HepG2 (cell line): ENCODE measurements at regions not wholly inside any gene's neighbourhood (a gene's known extent, or its start where the extent isn't known, plus 50 kb on each side); places are given as distances from the start of the nearest gene placed in this dataset.
A peak's percentile ranks its signal among the peaks of the same experiment; 100 is the strongest.

Source experiments
- AKNA ChIP-seq: sonication (generic); formaldehyde crosslinking; IDR thresholded peaks from 2 replicates; pipeline ENCODE4 v1.4.0; 2020; ENCODE audit warnings: missing genetic modification reagents, borderline replicate concordance
- ATF4 ChIP-seq, 2 experiments: fragments of 450-650 bp in 1 of 2; sonication (generic) in 1 of 2; formaldehyde crosslinking; IDR thresholded peaks; 2 replicates each; pipeline versions ENCODE4 v1.5.0 to v1.8.0; 2020 to 2022; ENCODE audit warnings: mild to moderate bottlenecking in 1 of 2, missing genetic modification reagents in 1 of 2
- ATF7 ChIP-seq, 2 experiments: fragments of 450-650 bp in 1 of 2; sonication (generic) in 1 of 2; formaldehyde crosslinking in 1 of 2; IDR thresholded peaks; 2 replicates each; pipeline versions ENCODE4 v1.4.0 to v1.6.1; 2016 to 2020; ENCODE audit warnings: antibody characterized with exemption in 1 of 2, mild to moderate bottlenecking in 1 of 2, missing genetic modification reagents in 1 of 2
- FOSL1 ChIP-seq: sonication (generic); formaldehyde crosslinking; IDR thresholded peaks from 2 replicates; pipeline ENCODE4 v1.9.0; 2021; ENCODE audit warnings: missing genetic modification reagents, borderline replicate concordance
- JUN ChIP-seq: sonication (generic); formaldehyde crosslinking; IDR thresholded peaks from 2 replicates; pipeline ENCODE4 v1.4.0; 2020; ENCODE audit warnings: mild to moderate bottlenecking, missing genetic modification reagents
- KAT8 ChIP-seq: IDR thresholded peaks from 2 replicates; pipeline ENCODE4 v1.6.1; 2016; ENCODE audit warnings: missing genetic modification reagents, missing compliant biosample characterization
- KDM4B ChIP-seq: sonication (generic); formaldehyde crosslinking; IDR thresholded peaks from 2 replicates; pipeline ENCODE4 v1.4.0; 2020; ENCODE audit warnings: missing genetic modification reagents
- MAX ChIP-seq: IDR thresholded peaks from 2 replicates; pipeline ENCODE4 v1.6.1; 2012; ENCODE audit warnings: inconsistent platforms
- MIXL1 ChIP-seq: IDR thresholded peaks from 2 replicates; pipeline ENCODE4 v1.6.1; 2016
- SALL1 ChIP-seq: sonication (generic); formaldehyde crosslinking; IDR thresholded peaks from 2 replicates; pipeline ENCODE4 v1.8.0; 2022; ENCODE audit warnings: mild to moderate bottlenecking, missing genetic modification reagents
- SALL2 ChIP-seq: sonication (generic); formaldehyde crosslinking; IDR thresholded peaks from 2 replicates; pipeline ENCODE4 v1.8.1; 2023; ENCODE audit warnings: mild to moderate bottlenecking, missing genetic modification reagents, inconsistent platforms
- SIN3B ChIP-seq: fragments of 150-350 bp; IDR thresholded peaks from 2 replicates; pipeline ENCODE4 v1.6.1; 2014; ENCODE audit warnings: low read length
- SOX5 ChIP-seq: IDR thresholded peaks from 2 replicates; pipeline ENCODE4 v1.6.1; 2016; ENCODE audit warnings: borderline replicate concordance
- TEAD2 ChIP-seq: sonication (generic); formaldehyde crosslinking; IDR thresholded peaks from 2 replicates; pipeline ENCODE4 v1.9.0; 2021; ENCODE audit warnings: missing genetic modification reagents
- XBP1 ChIP-seq: sonication (generic); formaldehyde crosslinking; IDR thresholded peaks from 2 replicates; pipeline ENCODE4 v1.5.0; 2020; ENCODE audit warnings: missing genetic modification reagents
- ZFX ChIP-seq: sonication (generic); formaldehyde crosslinking; IDR thresholded peaks from 2 replicates; pipeline ENCODE4 v1.4.0; 2020; ENCODE audit warnings: mild to moderate bottlenecking, low read depth, missing genetic modification reagents, moderate library complexity
- ZNF160 ChIP-seq: sonication (generic); formaldehyde crosslinking; IDR thresholded peaks from 2 replicates; pipeline ENCODE4 v1.8.0; 2022; ENCODE audit warnings: mild to moderate bottlenecking, inconsistent platforms, missing genetic modification reagents
- ZNF274 ChIP-seq: sonication (generic); formaldehyde crosslinking; IDR thresholded peaks from 2 replicates; pipeline ENCODE4 v1.5.1; 2020; ENCODE audit warnings: mild to moderate bottlenecking, missing genetic modification reagents
- ZNF292 ChIP-seq: sonication (generic); formaldehyde crosslinking; IDR thresholded peaks from 2 replicates; pipeline ENCODE4 v1.8.1; 2022; ENCODE audit warnings: mild to moderate bottlenecking, low read depth, missing genetic modification reagents, borderline replicate concordance
- ZNF3 ChIP-seq: IDR thresholded peaks from 2 replicates; pipeline ENCODE4 v1.7.0; 2017; ENCODE audit warnings: inconsistent platforms
- ZNF362 ChIP-seq: sonication (generic); formaldehyde crosslinking; IDR thresholded peaks from 2 replicates; pipeline ENCODE4 v1.4.0; 2020; ENCODE audit warnings: missing genetic modification reagents, mild to moderate bottlenecking, borderline replicate concordance
- ZNF513 ChIP-seq: sonication (generic); formaldehyde crosslinking; conservative IDR thresholded peaks from 2 replicates; pipeline ENCODE4 v1.5.0; 2020; ENCODE audit warnings: missing genetic modification reagents
- ZNF878 ChIP-seq: sonication (generic); formaldehyde crosslinking; IDR thresholded peaks from 2 replicates; pipeline ENCODE4 v1.8.1; 2023; ENCODE audit warnings: mild to moderate bottlenecking, missing genetic modification reagents, moderate library complexity
- ZSCAN25 ChIP-seq: sonication (generic); formaldehyde crosslinking; IDR thresholded peaks from 2 replicates; pipeline ENCODE4 v1.8.0; 2022; ENCODE audit warnings: mild to moderate bottlenecking, missing genetic modification reagents

- 0 out of 4 replicates have a peak, but pooled peaks of 1 of the 2 experiments have one; percentile 26 for TF ChIP-seq ATF4 (CRISPR knock-in tag; IDR thresholded peaks at IDR 0.05)
- TF ChIP-seq MAX: no peak
- TF ChIP-seq ZNF513: no peak
- peak; percentile 72; the same call in 1 of the 2 replicates for TF ChIP-seq ZFX (CRISPR knock-in tag)
- TF ChIP-seq ZNF292 (CRISPR knock-in tag): peak; percentile 71; the same call in 1 of the 2 replicates
- 0 out of 2 replicates have a peak, but pooled peaks have one; percentile 20 for TF ChIP-seq MIXL1
- TF ChIP-seq ZSCAN25 (CRISPR knock-in tag): no peak
- 0 out of 2 replicates have a peak, but pooled peaks have one; percentile 46 for TF ChIP-seq ZNF160 (CRISPR knock-in tag)
- TF ChIP-seq KAT8 (CRISPR knock-in tag): 0 out of 2 replicates have a peak, but pooled peaks have one; percentile 25
- TF ChIP-seq ZNF3: no peak
- no peak for TF ChIP-seq KDM4B (CRISPR knock-in tag)
- 0 out of 2 replicates have a peak, but pooled peaks have one; percentile 23 for TF ChIP-seq ZNF362 (CRISPR knock-in tag)
- no peak for TF ChIP-seq TEAD2 (CRISPR knock-in tag)
- TF ChIP-seq ZNF878 (CRISPR knock-in tag): no peak
- TF ChIP-seq XBP1 (CRISPR knock-in tag): no peak
- no peak for TF ChIP-seq SALL2 (CRISPR knock-in tag)
- peak; percentile 77 for TF ChIP-seq SALL1
- TF ChIP-seq AKNA (CRISPR knock-in tag): no peak
- TF ChIP-seq FOSL1: peak; percentile 34; the same call in 1 of the 2 replicates
- no peak for TF ChIP-seq SIN3B
- TF ChIP-seq SOX5 (CRISPR knock-in tag): no peak
- no peak for TF ChIP-seq JUN
- TF ChIP-seq ATF7 (IDR thresholded peaks at IDR 0.05): no peak
- TF ChIP-seq ATF7 (CRISPR knock-in tag; IDR thresholded peaks at IDR 0.05): no peak
- TF ChIP-seq ZNF274 (CRISPR knock-in tag): peak; percentile 41; the same call in 1 of the 2 replicates
These were observed 71.0 kb downstream of the SIK1 start (continued) for GRCh38 chr21:43355925-43356289.
